GM19463 (cell line): ENCODE measurements at regions not wholly inside any gene's neighbourhood (a gene's known extent, or its start where the extent isn't known, plus 50 kb on each side); places are given as distances from the start of the nearest gene placed in this dataset.
"Not testable (repeated sequence)": the region's sequence is repeated elsewhere in the genome, so short reads cannot be mapped to it uniquely, and the experiment has no call there.

Experiments
- ATAC-seq: cut with Tn5 transposase; IDR thresholded peaks from one replicate; pipeline ENCODE4 v1.9.1; 2021; ENCODE audit warnings: mild to moderate bottlenecking, moderate library complexity; ENCODE audit not compliant: unreplicated experiment

DNA sequence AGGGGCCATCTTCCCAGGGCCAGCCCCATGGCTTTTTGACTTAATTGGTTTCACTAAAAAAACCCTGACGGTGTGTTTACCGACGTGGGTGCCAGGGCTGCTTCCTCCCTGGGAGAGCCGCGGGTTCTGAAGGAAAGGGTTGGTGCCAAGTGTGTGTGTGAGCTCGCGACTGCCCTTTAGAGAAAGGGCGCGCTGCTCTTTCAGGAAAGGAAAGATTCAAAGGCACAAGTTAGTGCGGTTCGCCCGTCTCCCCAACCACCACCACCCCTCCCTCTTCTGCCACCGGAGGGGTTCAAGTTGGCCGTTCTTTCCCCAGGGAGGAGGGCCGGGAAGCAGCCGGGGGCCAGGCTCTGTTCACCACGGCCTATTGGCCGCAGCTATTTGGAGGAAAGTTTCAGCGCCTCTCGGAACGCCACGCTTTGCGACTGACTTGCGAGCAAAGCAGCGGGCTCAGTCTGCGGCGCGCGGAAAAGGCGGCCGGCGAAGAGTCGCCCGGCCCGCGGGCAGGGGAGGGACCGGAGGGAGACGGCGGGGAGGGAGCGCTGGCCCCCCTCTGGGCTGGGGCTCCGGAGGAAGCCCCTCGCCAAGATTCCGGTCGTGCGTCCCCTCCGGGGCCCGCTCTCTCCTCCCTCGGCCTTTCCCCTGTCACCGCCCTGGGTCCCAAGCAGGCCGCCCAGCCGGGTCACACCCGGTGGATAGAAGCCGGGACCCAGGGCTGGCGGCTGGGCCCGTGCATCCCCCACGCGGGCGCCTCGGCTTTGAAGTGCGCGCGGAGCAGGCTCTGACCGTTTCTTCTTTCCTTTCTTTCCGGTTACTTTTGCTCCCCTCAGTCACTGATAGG is 165.9 kb upstream of the PPP1R3A start:
- ATAC-seq = peak; percentile 14

DNA sequence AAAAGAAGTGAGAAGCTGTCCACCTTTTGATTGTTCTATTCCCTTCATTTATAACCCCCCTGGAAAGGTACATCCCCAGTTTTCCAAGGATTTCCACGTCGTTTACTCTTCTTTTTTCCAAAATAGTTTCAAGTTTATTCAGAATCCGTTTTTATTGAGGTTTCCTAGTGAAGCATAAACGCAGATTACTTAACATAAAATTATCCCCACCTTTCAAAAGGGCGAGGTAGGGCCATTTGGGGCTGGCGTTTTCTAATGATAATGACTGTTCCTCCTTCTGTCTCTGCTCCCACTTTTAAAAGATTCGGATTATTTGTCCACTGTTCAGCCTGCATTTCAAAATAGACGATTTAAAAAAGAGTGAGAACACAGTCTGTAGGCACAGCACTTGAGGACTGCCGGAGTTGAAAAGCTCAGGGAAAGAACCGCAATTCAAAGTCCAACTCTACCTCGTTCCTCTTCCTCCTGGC is 165.2 kb upstream of the PPP1R3A start:
- peak; percentile 2 for ATAC-seq

DNA sequence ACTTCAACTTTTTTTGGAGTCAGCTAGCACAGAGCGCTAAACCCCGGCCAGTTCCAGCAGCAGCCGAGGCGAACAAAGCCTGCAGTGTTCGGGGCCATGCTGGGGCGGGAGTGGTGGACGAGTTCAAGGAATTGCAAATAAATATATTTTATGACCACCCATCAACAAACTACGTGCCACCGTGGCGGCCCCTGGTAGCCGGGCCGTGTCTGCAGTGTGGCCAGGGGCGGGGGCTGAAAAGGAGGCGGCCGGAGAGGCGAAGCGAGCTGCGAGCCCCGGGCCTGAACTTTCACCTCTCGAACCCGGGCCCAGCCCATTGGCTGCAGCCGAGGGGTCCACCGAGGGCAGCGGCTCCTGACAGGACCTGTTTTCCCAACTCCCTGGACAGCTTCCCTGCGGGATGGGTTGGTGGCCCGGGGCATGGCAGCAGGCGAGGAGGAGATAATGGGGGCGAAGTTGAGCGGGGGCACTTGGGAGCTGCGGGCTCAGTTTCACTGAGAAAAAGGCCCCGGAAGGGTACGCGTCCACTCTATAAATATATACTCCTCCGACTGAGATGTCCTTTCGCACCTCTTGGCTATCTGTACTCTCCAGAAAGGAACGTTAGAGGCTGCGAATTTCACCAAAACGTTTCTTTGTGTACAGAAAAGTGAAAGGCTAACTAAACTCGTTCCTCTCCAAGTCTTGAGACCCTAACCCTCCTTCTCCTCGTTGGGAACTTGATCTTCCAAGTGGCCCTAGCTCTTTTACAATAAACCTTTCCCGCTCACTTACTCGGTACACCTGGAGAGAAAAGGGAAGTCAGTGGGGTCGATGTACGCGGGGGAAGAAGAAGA is 164.6 kb upstream of the PPP1R3A start:
- ATAC-seq = no peak

DNA sequence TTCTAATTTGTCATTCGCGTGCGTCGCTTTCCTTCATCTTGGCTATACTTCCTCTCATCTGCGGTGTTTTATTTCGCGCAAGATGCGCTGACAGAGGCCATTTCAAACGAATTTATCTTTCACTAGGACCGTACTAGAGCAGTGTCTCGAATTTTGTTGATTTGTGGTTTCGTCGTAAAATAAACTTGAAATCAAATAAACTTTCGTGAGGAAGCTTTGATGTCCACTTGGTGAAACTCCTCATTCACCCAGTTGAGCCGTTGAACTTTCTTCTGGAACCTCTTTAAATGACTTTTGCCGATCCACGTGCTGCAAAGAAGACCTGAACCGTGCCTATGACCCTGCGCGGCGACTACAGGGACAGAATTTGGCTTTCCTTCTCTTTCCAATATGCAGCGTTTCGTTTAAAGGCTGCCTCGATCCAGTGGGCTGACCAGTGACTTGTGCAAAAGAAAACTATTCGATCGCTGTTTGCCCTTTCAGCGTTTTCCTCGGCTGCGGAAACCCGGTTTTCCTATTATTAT is 163.9 kb upstream of the PPP1R3A start:
- no peak for ATAC-seq

DNA sequence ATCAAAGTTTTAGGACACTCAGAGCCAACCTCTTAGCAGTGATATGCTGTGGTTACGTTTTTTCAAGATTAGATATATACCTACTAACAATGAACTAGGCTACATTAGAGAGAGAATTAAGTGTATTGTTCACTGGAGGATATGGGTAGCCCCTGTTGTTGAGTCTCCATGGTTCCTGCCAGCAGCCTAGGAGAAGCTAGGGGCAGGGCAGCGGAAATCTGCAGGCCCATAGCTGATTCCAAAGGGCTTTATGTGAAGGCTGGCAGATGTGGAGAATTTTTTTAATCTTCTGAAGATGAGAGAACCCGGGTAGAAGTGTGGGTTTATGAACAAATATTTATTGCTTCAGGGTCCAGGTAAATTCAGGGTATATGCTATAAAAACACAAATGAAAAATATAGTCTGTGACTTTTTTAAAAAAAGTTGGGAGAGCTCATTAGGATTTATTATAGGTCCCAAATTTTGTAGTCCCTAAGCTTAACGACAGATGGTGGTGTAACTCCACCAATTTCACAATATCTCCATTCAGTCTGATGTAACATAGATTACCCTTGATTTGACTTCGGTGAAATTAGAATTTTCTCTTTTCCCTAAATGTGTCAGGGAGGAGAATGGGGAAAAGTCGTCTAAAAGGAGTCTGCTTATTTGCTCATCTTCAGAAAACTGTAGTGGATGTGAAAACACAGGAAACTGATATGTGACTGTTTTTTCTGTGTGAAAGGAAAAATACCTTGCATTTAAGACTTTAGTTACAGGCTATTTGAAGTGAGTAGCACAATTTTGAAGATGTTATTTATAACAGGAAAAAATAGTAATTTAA is 163.0 kb upstream of the PPP1R3A start:
- no peak for ATAC-seq

DNA sequence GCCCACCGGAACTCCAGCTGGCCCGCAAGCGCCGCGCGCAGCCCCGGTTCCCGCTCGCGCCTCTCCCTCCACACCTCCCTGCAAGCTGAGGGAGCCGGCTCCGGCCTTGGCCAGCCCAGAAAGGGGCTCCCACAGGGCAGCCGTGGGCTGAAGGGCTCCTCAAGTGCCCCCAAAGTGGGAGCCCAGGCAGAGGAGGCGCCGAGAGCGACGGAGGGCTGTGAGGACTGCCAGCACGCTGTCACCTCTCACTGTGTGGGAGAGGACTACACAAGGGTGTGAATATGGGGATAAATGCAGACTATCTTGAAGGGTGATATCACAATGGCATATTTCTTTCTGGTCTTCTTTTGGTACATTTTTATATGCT is 158.3 kb upstream of the PPP1R3A start:
- not testable (repeated sequence) for ATAC-seq

DNA sequence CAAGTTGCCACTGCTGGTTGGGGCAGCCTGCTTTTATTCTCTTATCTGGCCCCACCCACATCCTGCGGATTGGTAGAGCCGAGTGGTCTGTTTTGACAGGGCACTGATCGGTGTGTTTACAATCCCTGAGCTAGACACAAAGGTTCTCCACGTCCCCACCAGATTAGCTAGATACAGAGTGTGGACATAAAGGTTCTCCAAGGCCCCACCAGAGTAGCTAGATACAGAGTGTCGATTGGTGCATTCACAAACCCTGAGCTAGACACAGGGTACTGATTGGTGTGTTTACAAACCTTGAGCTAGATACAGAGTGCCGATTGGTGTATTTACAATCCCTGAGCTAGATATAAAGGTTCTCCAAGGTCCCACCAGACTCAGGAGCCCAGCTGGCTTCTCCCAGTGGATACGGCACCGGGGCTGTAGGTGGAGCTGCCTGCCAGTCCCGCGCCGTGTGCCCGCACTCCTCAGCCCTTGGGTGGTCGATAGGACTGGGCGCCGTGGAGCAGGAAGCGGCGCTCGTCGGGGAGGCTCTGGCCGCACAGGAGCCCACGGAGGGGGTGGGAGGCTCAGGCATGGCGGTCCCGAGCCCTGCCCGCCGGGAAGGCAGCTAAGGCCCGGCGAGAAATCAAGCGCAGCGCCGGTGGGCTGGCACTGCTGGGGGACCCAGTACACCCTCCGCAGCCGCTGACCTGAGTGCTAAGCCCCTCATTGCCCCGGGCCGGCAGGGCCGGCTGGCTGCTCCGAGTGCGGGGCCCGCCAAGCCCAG is 157.8 kb upstream of the PPP1R3A start:
- ATAC-seq = not testable (repeated sequence)

DNA sequence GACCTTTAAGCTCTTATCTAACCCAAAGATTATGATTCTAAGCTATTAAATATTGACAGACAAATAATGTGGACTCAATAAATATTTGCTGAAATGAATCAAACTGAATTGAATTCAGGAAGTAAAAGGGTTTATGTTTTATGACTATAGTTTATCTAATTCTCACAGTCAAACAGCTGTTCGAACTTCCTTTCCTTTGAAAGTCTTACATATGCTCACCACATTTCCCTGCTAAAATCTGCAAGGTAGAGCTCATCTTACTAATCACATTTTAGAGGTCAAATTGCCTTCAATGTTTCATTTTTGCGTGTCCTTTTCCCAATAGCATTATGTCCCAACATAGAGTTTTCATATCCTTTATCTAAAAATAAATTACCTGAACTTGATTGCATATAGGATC is 154.9 kb upstream of the PPP1R3A start:
- no peak for ATAC-seq

DNA sequence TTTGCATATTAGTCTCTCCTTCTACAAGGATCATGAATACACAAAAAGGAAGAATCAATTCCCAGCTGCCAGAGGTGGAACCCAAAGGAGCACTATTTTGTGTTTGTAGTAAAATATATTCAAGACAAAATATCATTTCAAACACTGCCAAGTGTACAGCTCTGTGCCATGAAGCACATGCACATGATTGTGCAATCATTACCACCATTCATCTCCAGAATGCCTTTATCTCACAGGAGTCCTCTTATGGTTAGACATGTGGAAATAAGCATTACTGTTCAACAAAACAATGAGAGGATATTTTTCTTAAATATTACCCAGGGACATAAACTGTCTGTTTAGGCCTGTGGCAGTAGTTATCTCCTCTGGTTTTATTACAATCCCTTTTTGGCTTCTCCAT is 151.4 kb upstream of the PPP1R3A start:
- ATAC-seq = no peak

DNA sequence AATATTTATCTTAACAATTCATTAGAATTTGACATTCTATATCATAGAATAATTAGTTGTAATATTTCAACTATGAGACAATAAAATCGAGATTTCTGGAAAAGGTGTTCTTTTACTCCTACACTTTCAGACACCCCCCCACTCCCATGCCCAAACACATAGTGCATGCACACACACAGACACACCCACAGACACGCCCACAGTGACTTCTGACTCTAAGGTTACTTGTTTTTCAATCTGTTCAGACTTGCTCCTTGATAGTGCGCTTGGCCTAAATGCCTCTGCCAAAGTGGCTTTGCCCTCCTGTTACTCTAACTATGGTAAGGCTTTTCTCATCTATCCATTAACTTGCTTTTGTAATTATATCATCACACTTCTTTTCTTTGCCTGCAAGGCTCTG is 144.0 kb upstream of the PPP1R3A start:
- no peak for ATAC-seq

DNA sequence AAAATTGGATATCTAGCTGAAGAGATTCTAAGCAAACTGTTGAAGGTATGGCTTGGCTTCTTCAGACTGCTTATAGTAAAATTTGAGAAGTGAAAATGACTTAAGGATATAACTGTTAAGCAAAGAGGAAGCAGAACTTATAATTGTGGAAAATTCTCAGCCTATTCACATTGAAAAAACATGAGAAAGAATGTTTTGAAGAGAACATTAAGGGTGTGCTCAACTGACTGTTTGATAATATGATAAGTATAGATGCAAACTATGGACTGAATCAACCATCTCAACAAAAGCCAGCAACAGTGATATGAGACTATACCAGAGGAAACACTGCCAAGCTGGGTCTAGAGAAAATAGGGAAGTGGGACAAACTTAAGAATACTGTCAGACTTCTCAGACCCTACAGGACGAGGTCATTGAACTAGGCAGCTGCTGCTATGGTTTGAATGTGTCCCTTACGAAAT is 133.1 kb upstream of the PPP1R3A start:
- ATAC-seq = peak; percentile 88

DNA sequence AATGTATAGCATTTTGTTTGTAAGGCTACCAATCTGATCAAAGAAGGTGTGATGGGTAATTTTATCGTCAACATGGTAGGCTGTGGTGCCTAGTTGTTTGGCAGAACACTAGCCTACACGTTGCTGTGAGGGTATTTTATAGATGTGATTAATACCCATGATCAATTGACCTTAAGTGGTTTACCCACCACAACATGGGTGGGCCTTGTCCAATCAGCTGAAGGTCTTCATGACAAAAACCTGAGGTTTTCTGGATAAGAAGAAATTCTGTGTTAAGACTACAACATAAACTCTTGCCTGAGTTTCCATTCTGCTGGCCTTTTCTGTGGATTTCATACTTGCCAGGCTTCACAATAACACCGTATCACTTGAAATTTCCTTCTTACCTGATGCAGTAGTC is 131.8 kb upstream of the PPP1R3A start:
- no peak for ATAC-seq

DNA sequence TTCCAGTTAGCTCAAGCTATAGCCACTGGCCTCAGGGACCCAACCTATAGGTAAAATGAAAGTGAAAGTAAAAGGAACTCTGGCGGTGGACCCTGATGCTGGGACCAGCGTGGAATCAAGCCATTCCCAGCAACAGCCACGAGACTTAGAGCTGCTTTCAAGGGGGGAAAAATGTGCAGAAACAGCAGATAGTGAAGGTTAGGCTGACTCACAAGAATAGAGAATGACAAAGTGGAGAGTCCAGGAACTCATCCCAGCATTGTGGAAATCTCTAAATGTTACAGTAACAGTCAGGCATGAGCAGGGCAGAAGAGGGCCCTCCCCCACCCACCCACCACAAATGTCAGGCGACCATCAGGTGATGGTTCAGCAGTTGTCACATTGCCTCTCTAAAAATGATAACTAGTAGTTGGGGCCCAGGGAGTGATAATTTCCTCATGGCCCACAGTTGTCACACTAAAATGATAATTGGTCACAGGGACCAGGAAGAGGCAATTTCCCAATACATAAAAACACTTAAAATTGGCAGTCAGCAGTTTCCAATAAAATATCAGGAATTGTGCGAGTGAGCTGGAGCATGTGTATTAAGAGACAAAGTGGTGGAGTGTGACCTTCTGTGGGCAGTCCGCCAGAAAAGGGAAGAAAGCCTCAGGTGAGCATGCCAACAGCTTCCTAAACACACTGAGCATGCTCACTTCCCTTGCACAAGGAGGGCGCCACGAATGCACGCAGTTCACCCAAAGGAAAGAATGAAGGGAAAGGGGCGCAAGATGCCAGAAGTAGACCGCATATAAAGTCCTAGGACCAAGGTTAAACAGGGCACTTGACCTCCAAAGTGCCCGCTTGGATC is 129.8 kb upstream of the PPP1R3A start:
- no peak for ATAC-seq

DNA sequence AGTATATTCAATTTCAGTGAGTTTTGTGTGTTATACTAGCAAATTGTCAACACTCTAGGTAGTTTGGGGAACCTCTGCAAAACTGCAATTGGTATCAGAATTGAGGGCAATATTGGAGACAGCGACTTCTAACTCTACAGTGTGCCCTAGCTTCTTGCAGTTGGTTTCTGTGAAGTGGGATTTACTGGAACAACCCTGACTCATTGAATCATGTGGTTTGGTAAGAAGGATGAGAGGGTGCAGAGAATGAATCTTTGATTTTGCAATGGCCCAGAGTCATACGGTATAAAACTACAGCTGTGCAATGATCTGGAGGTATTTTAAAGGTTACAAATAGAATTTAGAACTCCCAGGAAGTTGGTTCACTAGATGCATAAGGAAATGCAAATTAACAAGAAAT is 129.1 kb upstream of the PPP1R3A start:
- ATAC-seq = no peak

DNA sequence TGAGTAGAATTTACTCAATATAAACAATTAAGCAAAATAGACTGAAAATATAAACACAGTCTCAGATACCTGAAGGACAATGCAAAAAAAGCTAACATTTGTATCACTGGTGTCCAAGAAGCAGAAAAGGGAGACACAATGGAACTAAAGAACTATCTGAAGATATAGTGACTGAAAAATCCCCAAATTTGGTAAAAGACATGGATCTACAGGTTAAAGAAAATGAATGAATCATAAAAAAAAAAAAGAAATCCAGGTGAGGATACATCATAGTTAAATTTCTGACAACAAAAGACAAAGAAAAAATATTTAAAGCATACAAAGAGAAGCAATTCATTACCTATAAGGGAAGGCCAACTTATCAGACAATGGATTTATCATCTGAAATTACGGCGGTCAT is 114.7 kb upstream of the PPP1R3A start:
- no peak for ATAC-seq

DNA sequence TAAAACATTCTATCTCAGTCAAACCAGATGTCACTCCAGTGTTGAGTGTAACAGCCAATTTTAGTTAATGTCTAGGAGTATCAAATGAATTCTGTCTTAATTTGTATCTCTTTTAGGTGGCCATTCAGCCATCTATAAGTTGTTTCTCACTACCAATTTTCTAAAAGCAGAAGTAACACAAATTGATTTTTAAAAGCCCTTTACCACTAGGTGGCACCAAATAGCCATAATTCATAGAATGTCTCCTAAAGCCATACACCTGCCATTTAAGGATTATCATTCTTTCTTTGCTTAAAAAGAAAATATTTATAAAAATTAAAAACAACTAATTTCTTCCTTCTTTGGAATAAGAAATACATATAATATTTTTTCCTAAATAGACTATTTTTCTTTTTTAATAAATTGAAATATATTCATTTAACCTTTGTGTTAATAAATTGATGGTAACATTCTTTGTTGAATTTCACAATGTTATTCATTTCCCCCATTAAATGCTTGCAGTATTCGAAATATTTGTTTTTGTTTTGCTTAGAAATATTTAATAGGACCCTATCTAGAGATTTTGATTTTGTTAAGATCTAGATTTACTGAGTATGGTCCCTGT is 107.8 kb upstream of the PPP1R3A start:
- peak; percentile 70 for ATAC-seq

DNA sequence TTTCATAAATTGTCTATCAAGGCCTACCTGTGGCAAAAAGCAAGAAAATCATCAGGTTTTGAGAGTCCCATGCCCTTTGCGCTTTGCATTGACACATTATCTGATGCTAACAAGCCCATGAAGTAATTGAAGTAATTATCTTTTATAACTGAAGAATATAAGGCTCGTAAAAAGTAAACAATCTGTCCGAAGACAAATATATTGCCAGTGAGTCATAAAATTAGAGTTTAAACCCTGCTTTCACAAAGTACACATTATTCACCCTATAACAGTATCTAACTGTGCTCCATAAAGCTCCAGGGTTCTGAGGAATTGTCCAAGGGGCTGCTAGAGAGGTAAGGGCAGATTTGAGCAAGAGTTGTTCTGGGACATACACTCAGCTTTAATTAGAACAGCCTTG is 102.3 kb upstream of the PPP1R3A start:
- ATAC-seq = no peak

DNA sequence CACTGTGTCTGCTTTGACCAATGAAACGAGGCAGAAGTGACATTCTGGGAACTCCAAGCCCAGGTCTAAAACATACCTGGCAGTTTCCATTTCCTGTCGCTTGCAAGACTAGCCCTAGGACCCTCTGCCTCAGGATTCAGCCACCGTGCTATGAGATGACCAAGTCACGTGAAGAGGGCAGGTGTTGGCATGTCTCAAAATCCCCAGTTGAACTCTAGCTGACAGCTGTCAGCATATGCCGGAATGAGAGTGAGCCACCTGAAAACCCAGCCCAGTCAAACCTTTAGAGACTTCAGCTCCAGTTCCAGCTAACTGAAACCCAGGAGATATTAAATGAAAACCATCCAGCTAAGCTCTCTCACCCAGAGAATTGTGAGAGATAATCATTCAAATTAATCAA is 89.9 kb upstream of the PPP1R3A start:
- no peak for ATAC-seq

DNA sequence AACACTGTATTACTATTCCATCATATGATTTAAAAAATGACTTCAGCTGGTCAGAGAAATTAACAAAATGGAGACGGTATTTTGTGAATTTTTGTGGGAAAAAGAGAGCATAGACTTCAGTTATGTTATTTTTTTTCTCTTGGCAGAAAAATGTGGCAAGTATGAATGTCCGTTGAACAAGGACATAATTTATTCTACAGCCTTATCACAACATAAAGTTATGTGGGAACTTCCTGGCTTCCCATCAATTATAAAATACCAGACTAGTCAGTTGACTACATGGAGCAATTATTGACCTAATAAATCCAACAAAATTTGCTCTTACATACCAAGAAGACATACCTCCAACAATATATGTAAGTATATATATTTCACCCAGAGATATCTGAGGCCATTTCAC is 88.6 kb upstream of the PPP1R3A start:
- no peak for ATAC-seq
